ENCODE measurements at regions not wholly inside any gene's neighbourhood (a gene's known extent, or its start where the extent isn't known, plus 50 kb on each side); places are given as distances from the start of the nearest gene placed in this dataset.

GRCh38 chr21:22174746-22175145, 1176.5 kb downstream of the NCAM2 start:
- Histone ChIP-seq H3K9me3 (ENCODE audit: control insufficient read depth in 1 of 2, insufficient read depth in 1 of 2, low read length in 2 of 2) (peaks cover 0 to 7% of the 10 kb centered on the region in 2 experiments), H3K4me3 (ENCODE audit: low read length) (no peak overlapping the region), H3K27ac (ENCODE audit: low read depth in 1 of 2, low read length in 2 of 2) (no peak overlapping the region), H3K36me3 (ENCODE audit: insufficient read depth, low read length) (no peaks in the 10 kb centered on the region), H3K4me1 (ENCODE audit: insufficient read depth, low read length) (no peaks in the 10 kb centered on the region), H3K27me3 (ENCODE audit: control insufficient read depth in 1 of 2, insufficient read depth in 2 of 2, low read length in 2 of 2) (no peaks in the 10 kb centered on the region)
- no peaks in the 10 kb centered on the region for H3K36me3 Mint-ChIP-seq (ENCODE audit: low read depth)
- H3K9me3 Mint-ChIP-seq: peaks cover 4% of the 10 kb centered on the region
- TF ChIP-seq, protein P1, sequence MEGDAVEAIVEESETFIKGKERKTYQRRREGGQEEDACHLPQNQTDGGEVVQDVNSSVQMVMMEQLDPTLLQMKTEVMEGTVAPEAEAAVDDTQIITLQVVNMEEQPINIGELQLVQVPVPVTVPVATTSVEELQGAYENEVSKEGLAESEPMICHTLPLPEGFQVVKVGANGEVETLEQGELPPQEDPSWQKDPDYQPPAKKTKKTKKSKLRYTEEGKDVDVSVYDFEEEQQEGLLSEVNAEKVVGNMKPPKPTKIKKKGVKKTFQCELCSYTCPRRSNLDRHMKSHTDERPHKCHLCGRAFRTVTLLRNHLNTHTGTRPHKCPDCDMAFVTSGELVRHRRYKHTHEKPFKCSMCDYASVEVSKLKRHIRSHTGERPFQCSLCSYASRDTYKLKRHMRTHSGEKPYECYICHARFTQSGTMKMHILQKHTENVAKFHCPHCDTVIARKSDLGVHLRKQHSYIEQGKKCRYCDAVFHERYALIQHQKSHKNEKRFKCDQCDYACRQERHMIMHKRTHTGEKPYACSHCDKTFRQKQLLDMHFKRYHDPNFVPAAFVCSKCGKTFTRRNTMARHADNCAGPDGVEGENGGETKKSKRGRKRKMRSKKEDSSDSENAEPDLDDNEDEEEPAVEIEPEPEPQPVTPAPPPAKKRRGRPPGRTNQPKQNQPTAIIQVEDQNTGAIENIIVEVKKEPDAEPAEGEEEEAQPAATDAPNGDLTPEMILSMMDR (IDR thresholded peaks at IDR 0.05): no peak
- ATAC-seq (ENCODE audit: poor library complexity) (no peak), DNase-seq (no peak)
- POLR2A ChIA-PET: no interaction called here
- no peaks in the 10 kb centered on the region for H3K4me1 Mint-ChIP-seq (ENCODE audit: low read depth)
- H3K27ac Mint-ChIP-seq: no peak overlapping the region
- intact Hi-C loops (cut with DNase I, micrococcal nuclease): no loop called here
- H3K4me3 Mint-ChIP-seq: no peak overlapping the region
- H3K27me3 Mint-ChIP-seq: no peaks in the 10 kb centered on the region
- CTCF ChIA-PET: no interaction called here

DNA sequence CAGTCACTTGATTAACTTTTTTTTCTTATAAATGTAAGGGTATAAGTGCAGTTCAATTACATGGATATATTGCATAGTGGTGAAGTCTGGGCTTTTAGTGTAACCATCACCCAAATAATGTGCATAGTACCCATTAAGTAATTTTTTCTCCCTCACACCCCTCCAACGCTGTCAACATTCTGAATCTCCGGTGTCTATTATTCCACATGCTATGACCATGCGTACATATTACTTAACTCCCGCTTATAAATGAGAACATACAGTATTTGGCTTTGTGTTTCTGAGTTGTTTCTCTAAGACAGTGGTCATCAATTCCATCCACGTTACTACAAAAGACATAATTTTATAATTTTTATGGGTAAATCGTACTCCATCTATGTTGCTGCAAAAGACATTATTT, 1191.1 kb downstream of the NCAM2 start:
- no peaks in the 10 kb centered on the region for H3K36me3 ChIP-seq (ENCODE audit: insufficient read depth, low read length)
- DNase-seq (no peak), ATAC-seq (ENCODE audit: poor library complexity) (no peak)
- no peak overlapping the region for H3K27ac ChIP-seq (ENCODE audit: low read depth in 1 of 2, low read length in 2 of 2)
- no peak overlapping the region for H3K4me3 ChIP-seq (ENCODE audit: low read length)
- intact Hi-C loops (cut with DNase I, micrococcal nuclease): no loop called here
- peaks cover 0 to 12% of the 10 kb centered on the region in 2 experiments for H3K9me3 ChIP-seq (ENCODE audit: control insufficient read depth in 1 of 2, insufficient read depth in 1 of 2, low read length in 2 of 2)
- no peaks in the 10 kb centered on the region for H3K4me1 ChIP-seq (ENCODE audit: insufficient read depth, low read length)
- ChIA-PET POLR2A (no interaction called here), CTCF (no interaction called here)
- TF ChIP-seq, protein P1 (IDR thresholded peaks at IDR 0.05): no peak
- Mint-ChIP-seq H3K36me3 (ENCODE audit: low read depth) (no peaks in the 10 kb centered on the region), H3K9me3 (no peaks in the 10 kb centered on the region), H3K27me3 (no peaks in the 10 kb centered on the region), H3K4me3 (no peak overlapping the region), H3K27ac (no peak overlapping the region), H3K4me1 (ENCODE audit: low read depth) (no peaks in the 10 kb centered on the region)
- no peaks in the 10 kb centered on the region for H3K27me3 ChIP-seq (ENCODE audit: control insufficient read depth in 1 of 2, insufficient read depth in 2 of 2, low read length in 2 of 2)

- intact Hi-C loops (cut with DNase I, micrococcal nuclease): no loop called here
- Mint-ChIP-seq H3K4me3 (no peak overlapping the region), H3K4me1 (ENCODE audit: low read depth) (no peaks in the 10 kb centered on the region), H3K36me3 (ENCODE audit: low read depth) (no peaks in the 10 kb centered on the region), H3K9me3 (no peaks in the 10 kb centered on the region), H3K27ac (no peak overlapping the region), H3K27me3 (no peaks in the 10 kb centered on the region)
- TF ChIP-seq, protein P1 (IDR thresholded peaks at IDR 0.05): no peak
- Histone ChIP-seq H3K27me3 (ENCODE audit: control insufficient read depth in 1 of 2, insufficient read depth in 2 of 2, low read length in 2 of 2) (no peaks in the 10 kb centered on the region), H3K9me3 (ENCODE audit: control insufficient read depth in 1 of 2, insufficient read depth in 1 of 2, low read length in 2 of 2) (peaks cover 0 to 12% of the 10 kb centered on the region in 2 experiments), H3K27ac (ENCODE audit: low read depth in 1 of 2, low read length in 2 of 2) (no peak overlapping the region), H3K4me1 (ENCODE audit: insufficient read depth, low read length) (no peaks in the 10 kb centered on the region), H3K4me3 (ENCODE audit: low read length) (no peak overlapping the region), H3K36me3 (ENCODE audit: insufficient read depth, low read length) (no peaks in the 10 kb centered on the region)
- DNase-seq: no peak
- ATAC-seq (ENCODE audit: poor library complexity): no peak
- CTCF ChIA-PET: no interaction called here
- POLR2A ChIA-PET: no interaction called here
These were observed 1193.4 kb downstream of the NCAM2 start for GRCh38 chr21:22191581-22191980.

All from CD4-positive, alpha-beta T cell (primary cell).